ENCODE measurements at regions not wholly inside any gene's neighbourhood (a gene's known extent, or its start where the extent isn't known, plus 50 kb on each side); places are given as distances from the start of the nearest gene placed in this dataset.

DNA sequence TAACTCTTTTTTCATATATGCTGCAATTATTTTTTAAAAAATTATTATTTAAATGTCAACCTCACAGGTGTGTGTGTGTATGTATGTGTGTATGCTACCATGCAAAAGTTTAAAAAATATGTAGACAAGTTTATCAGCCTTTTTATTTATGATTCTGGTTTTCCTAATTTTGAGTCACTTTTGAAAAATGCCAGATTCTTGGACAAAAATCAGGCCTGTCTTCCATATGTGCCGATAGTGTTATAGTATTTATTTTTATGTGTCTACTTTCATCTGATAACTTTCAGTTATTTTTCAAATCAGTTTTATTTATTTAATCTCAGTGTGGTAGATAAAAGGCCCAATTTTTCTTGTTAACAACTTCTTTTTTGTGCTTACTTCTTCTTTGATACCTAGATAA lies 176.2 kb downstream of the RDH14 start:
- Histone ChIP-seq H3K9ac (ENCODE audit: low read length) (no peak overlapping the region), H4K8ac (ENCODE audit: low read depth, low read length) (no peak overlapping the region), H2BK5ac (ENCODE audit: low read length) (no peak overlapping the region), H3K36me3 (ENCODE audit: control insufficient read depth, insufficient read depth, low read length) (no peaks in the 10 kb centered on the region), H4K5ac (ENCODE audit: low read length) (no peak overlapping the region), H3K4me2 (ENCODE audit: low read length) (no peak overlapping the region), H2BK15ac (replicated peaks; ENCODE audit: low read depth) (no peak overlapping the region), H3K4me1 (ENCODE audit: control insufficient read depth, low read depth, low read length) (no peaks in the 10 kb centered on the region), H2BK120ac (ENCODE audit: low read depth, low read length) (no peak overlapping the region), H3K4ac (ENCODE audit: low read depth, low read length) (no peak overlapping the region), H3K27ac (ENCODE audit: low read depth, low read length) (no peak overlapping the region), H3K56ac (ENCODE audit: low read length) (no peak overlapping the region), H3K4me3 (ENCODE audit: low read length) (no peak overlapping the region), H3K79me2 (ENCODE audit: control insufficient read depth, insufficient read depth, low read length) (no peaks in the 10 kb centered on the region), H3K18ac (ENCODE audit: low read length) (no peak overlapping the region), H2AK5ac (ENCODE audit: low read length) (no peak overlapping the region), H3K79me1 (ENCODE audit: low read length) (no peaks in the 10 kb centered on the region), H3K27me3 (ENCODE audit: insufficient read depth, low read length, poor library complexity) (no peaks in the 10 kb centered on the region), H3K23ac (ENCODE audit: low read length) (no peak overlapping the region)
- no peak for DNase-seq
- WGBS (ENCODE audit: extremely low coverage, insufficient coverage, low lambda C conversion rate) = no CpG with 5 or more reads among the region's 1 CpG

DNA sequence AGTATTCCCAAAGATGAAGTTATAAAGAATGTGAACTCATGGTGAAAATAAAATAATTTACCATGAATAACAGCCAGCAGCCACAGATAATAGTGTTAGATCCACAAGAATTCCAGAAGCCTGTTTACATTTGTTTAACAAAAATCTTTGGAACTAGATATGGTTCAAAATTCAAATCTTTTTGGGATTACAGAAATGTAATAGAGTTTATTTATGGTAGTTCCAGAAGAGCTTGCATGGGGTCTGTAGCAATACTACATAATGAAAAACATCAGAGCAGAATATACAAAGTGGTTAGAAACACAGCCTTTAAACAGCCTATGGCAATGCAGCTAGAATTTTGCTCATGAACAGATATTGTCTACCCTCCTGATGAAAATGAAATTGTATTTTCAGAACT lies 179.1 kb downstream of the RDH14 start:
- Histone ChIP-seq H3K27me3 (ENCODE audit: insufficient read depth, low read length, poor library complexity) (no peaks in the 10 kb centered on the region), H3K36me3 (ENCODE audit: control insufficient read depth, insufficient read depth, low read length) (no peaks in the 10 kb centered on the region), H3K27ac (ENCODE audit: low read depth, low read length) (no peak overlapping the region), H2BK120ac (ENCODE audit: low read depth, low read length) (no peak overlapping the region), H4K5ac (ENCODE audit: low read length) (no peak overlapping the region), H2AK5ac (ENCODE audit: low read length) (no peak overlapping the region), H3K79me1 (ENCODE audit: low read length) (no peaks in the 10 kb centered on the region), H3K4me2 (ENCODE audit: low read length) (no peak overlapping the region), H3K4me3 (ENCODE audit: low read length) (no peak overlapping the region), H3K23ac (ENCODE audit: low read length) (no peak overlapping the region), H3K18ac (ENCODE audit: low read length) (no peak overlapping the region), H4K8ac (ENCODE audit: low read depth, low read length) (no peak overlapping the region), H2BK15ac (replicated peaks; ENCODE audit: low read depth) (no peak overlapping the region), H3K56ac (ENCODE audit: low read length) (no peak overlapping the region), H3K4ac (ENCODE audit: low read depth, low read length) (no peak overlapping the region), H2BK5ac (ENCODE audit: low read length) (no peak overlapping the region), H3K4me1 (ENCODE audit: control insufficient read depth, low read depth, low read length) (no peaks in the 10 kb centered on the region), H3K9ac (ENCODE audit: low read length) (no peak overlapping the region), H3K79me2 (ENCODE audit: control insufficient read depth, insufficient read depth, low read length) (no peaks in the 10 kb centered on the region)
- no peak for DNase-seq

DNA sequence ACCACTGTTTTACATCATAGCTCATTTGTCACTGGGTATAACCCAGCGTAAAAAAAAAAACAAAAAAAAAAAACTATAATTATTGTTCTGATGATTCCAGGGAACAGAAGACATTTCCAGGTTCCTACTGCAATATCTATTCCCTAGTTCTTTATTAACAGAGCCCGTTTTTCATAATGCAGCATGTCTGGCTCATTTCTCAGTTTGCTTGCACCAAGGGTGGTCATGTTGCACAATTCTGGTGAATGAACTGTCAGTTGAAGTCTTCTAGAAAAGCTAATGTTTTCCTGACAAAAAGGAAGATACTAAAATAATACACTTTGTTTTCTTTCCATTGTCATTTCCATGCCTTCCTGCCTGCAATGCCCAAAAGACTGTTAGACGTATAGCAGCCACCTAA lies 180.1 kb downstream of the RDH14 start:
- H2AK5ac ChIP-seq (ENCODE audit: low read length) = no peak overlapping the region
- H3K27me3 ChIP-seq (ENCODE audit: insufficient read depth, low read length, poor library complexity) = no peaks in the 10 kb centered on the region
- DNase-seq = no peak
- H3K4me1 ChIP-seq (ENCODE audit: control insufficient read depth, low read depth, low read length) = no peaks in the 10 kb centered on the region
- no peak overlapping the region for H3K56ac ChIP-seq (ENCODE audit: low read length)
- H4K8ac ChIP-seq (ENCODE audit: low read depth, low read length) = no peak overlapping the region
- H2BK5ac ChIP-seq (ENCODE audit: low read length) = no peak overlapping the region
- no peaks in the 10 kb centered on the region for H3K79me1 ChIP-seq (ENCODE audit: low read length)
- WGBS (ENCODE audit: extremely low coverage, insufficient coverage, low lambda C conversion rate) = no CpG with 5 or more reads among the region's 3 CpGs
- no peak overlapping the region for H2BK15ac ChIP-seq (replicated peaks; ENCODE audit: low read depth)
- no peak overlapping the region for H2BK120ac ChIP-seq (ENCODE audit: low read depth, low read length)
- no peaks in the 10 kb centered on the region for H3K36me3 ChIP-seq (ENCODE audit: control insufficient read depth, insufficient read depth, low read length)
- H3K4me3 ChIP-seq (ENCODE audit: low read length) = no peak overlapping the region
- H3K9ac ChIP-seq (ENCODE audit: low read length) = no peak overlapping the region
- H3K27ac ChIP-seq (ENCODE audit: low read depth, low read length) = no peak overlapping the region
- H3K4me2 ChIP-seq (ENCODE audit: low read length) = no peak overlapping the region
- H3K4ac ChIP-seq (ENCODE audit: low read depth, low read length) = no peak overlapping the region
- no peaks in the 10 kb centered on the region for H3K79me2 ChIP-seq (ENCODE audit: control insufficient read depth, insufficient read depth, low read length)
- H3K23ac ChIP-seq (ENCODE audit: low read length) = no peak overlapping the region
- H3K18ac ChIP-seq (ENCODE audit: low read length) = no peak overlapping the region
- no peak overlapping the region for H4K5ac ChIP-seq (ENCODE audit: low read length)

DNA sequence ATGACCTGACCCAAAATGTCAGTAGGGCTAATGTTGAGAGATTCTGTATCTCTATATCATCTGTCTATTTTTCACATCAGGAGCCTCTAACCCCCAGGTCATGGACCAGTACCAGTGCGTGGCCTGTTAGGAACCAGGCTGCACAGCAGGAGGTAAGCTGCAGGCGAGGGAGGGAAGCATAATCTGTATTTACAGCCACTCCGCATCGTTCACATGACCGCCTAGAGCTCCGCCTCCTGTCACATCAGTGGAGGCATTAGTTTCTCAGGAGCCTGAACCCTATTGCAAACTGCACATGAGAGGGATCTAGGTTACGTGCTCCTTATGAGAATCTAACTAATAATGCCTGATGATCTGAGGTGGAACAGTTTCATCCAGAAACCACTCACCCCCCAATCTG lies 180.6 kb downstream of the RDH14 start:
- H2BK15ac ChIP-seq (replicated peaks; ENCODE audit: low read depth) = no peak overlapping the region
- no peak overlapping the region for H3K27ac ChIP-seq (ENCODE audit: low read depth, low read length)
- no peak overlapping the region for H3K9ac ChIP-seq (ENCODE audit: low read length)
- H3K4me1 ChIP-seq (ENCODE audit: control insufficient read depth, low read depth, low read length) = no peaks in the 10 kb centered on the region
- no peak overlapping the region for H3K18ac ChIP-seq (ENCODE audit: low read length)
- H3K4me3 ChIP-seq (ENCODE audit: low read length) = no peak overlapping the region
- H3K79me1 ChIP-seq (ENCODE audit: low read length) = no peaks in the 10 kb centered on the region
- H3K27me3 ChIP-seq (ENCODE audit: insufficient read depth, low read length, poor library complexity) = no peaks in the 10 kb centered on the region
- H3K56ac ChIP-seq (ENCODE audit: low read length) = no peak overlapping the region
- no peak overlapping the region for H2BK5ac ChIP-seq (ENCODE audit: low read length)
- no peak overlapping the region for H4K5ac ChIP-seq (ENCODE audit: low read length)
- no peaks in the 10 kb centered on the region for H3K36me3 ChIP-seq (ENCODE audit: control insufficient read depth, insufficient read depth, low read length)
- no peak overlapping the region for H2AK5ac ChIP-seq (ENCODE audit: low read length)
- H3K4ac ChIP-seq (ENCODE audit: low read depth, low read length) = no peak overlapping the region
- DNase-seq = peak; percentile 10
- WGBS (ENCODE audit: extremely low coverage, insufficient coverage, low lambda C conversion rate) = no CpG with 5 or more reads among the region's 7 CpGs
- H2BK120ac ChIP-seq (ENCODE audit: low read depth, low read length) = no peak overlapping the region
- no peaks in the 10 kb centered on the region for H3K79me2 ChIP-seq (ENCODE audit: control insufficient read depth, insufficient read depth, low read length)
- no peak overlapping the region for H3K4me2 ChIP-seq (ENCODE audit: low read length)
- H4K8ac ChIP-seq (ENCODE audit: low read depth, low read length) = no peak overlapping the region
- H3K23ac ChIP-seq (ENCODE audit: low read length) = no peak overlapping the region

DNA sequence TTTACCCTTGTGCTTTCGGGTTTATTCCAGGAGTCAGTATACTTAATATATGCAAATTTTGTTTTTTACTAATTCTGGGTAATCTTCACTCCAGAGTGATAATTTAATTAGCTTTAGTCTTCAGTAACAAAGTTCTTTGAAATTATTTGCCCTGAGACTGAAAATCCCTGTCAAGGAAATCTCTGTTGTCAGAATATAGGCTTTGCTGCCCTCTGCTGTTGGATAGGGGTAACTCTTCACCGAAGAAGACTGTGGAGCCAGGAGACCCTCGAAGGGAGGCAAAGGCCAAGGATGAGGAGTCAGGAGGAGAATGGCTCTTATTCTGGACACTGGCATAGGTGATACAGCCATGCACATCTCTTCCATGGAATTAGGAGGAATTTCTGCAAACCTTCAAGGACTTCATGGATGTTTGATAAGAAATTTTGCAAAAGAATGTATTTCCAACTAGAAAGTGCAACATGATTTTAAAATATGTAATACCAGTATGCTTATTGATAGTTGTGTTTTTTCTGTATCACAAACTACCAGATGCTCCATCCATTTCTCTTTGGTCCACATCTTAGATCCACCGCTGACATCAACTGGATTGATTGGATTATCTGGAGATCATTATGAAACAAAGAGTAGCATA lies 182.3 kb downstream of the RDH14 start:
- Histone ChIP-seq H4K8ac (ENCODE audit: low read depth, low read length) (no peak overlapping the region), H3K4me3 (ENCODE audit: low read length) (no peak overlapping the region), H3K27ac (ENCODE audit: low read depth, low read length) (no peak overlapping the region), H2AK5ac (ENCODE audit: low read length) (no peak overlapping the region), H3K9ac (ENCODE audit: low read length) (no peak overlapping the region), H3K36me3 (ENCODE audit: control insufficient read depth, insufficient read depth, low read length) (no peaks in the 10 kb centered on the region), H3K4me1 (ENCODE audit: control insufficient read depth, low read depth, low read length) (no peaks in the 10 kb centered on the region), H3K23ac (ENCODE audit: low read length) (no peak overlapping the region), H3K56ac (ENCODE audit: low read length) (no peak overlapping the region), H3K18ac (ENCODE audit: low read length) (no peak overlapping the region), H3K79me2 (ENCODE audit: control insufficient read depth, insufficient read depth, low read length) (no peaks in the 10 kb centered on the region), H3K79me1 (ENCODE audit: low read length) (no peaks in the 10 kb centered on the region), H2BK120ac (ENCODE audit: low read depth, low read length) (no peak overlapping the region), H3K4ac (ENCODE audit: low read depth, low read length) (no peak overlapping the region), H3K27me3 (ENCODE audit: insufficient read depth, low read length, poor library complexity) (no peaks in the 10 kb centered on the region), H3K4me2 (ENCODE audit: low read length) (no peak overlapping the region), H2BK5ac (ENCODE audit: low read length) (no peak overlapping the region), H2BK15ac (replicated peaks; ENCODE audit: low read depth) (no peak overlapping the region), H4K5ac (ENCODE audit: low read length) (no peak overlapping the region)
- WGBS (ENCODE audit: extremely low coverage, insufficient coverage, low lambda C conversion rate) = no CpG with 5 or more reads among the region's 4 CpGs
- peak; percentile 67 for DNase-seq

DNA sequence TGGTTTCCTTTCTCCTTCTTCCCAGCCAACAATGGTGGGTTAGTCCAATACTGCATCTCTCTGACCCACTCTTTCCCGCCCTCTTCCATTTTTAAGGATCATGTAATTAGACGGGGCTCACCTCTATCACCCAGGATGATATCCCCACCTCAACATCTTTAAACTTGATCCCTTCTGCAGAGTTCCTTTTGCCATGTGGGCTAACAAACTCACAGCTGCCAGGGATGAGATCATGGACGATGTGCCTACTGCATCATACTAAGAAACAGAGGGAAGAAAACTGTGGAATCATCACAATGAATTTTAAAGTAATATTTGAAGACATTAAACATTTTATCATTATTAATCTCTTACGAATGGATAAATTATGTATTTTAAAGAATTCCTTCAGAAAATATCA lies 183.5 kb downstream of the RDH14 start:
- Histone ChIP-seq H3K18ac (ENCODE audit: low read length) (no peak overlapping the region), H2BK120ac (ENCODE audit: low read depth, low read length) (no peak overlapping the region), H3K36me3 (ENCODE audit: control insufficient read depth, insufficient read depth, low read length) (no peaks in the 10 kb centered on the region), H2AK5ac (ENCODE audit: low read length) (no peak overlapping the region), H3K9ac (ENCODE audit: low read length) (no peak overlapping the region), H2BK15ac (replicated peaks; ENCODE audit: low read depth) (no peak overlapping the region), H3K27ac (ENCODE audit: low read depth, low read length) (no peak overlapping the region), H3K79me2 (ENCODE audit: control insufficient read depth, insufficient read depth, low read length) (no peaks in the 10 kb centered on the region), H3K27me3 (ENCODE audit: insufficient read depth, low read length, poor library complexity) (no peaks in the 10 kb centered on the region), H3K4me1 (ENCODE audit: control insufficient read depth, low read depth, low read length) (no peaks in the 10 kb centered on the region), H2BK5ac (ENCODE audit: low read length) (no peak overlapping the region), H3K4me3 (ENCODE audit: low read length) (no peak overlapping the region), H3K23ac (ENCODE audit: low read length) (no peak overlapping the region), H4K5ac (ENCODE audit: low read length) (no peak overlapping the region), H3K56ac (ENCODE audit: low read length) (no peak overlapping the region), H3K79me1 (ENCODE audit: low read length) (no peaks in the 10 kb centered on the region), H3K4ac (ENCODE audit: low read depth, low read length) (no peak overlapping the region), H3K4me2 (ENCODE audit: low read length) (no peak overlapping the region), H4K8ac (ENCODE audit: low read depth, low read length) (no peak overlapping the region)
- no peak for DNase-seq
- WGBS (ENCODE audit: extremely low coverage, insufficient coverage, low lambda C conversion rate) = no CpG with 5 or more reads among the region's 4 CpGs

All from mesendoderm (in vitro differentiated cells).